ENCODE measurements at regions not wholly inside any gene's neighbourhood (a gene's known extent, or its start where the extent isn't known, plus 50 kb on each side); places are given as distances from the start of the nearest gene placed in this dataset.

GRCh38 chr7:94123136-94123535, 119.0 kb upstream of the BET1 start:
- TF ChIP-seq CTCF (IDR thresholded peaks at IDR 0.05) (no peak), POLR2A (IDR thresholded peaks at IDR 0.05) (no peak), POLR2AphosphoS5 (IDR thresholded peaks at IDR 0.05) (no peak)

All from breast epithelium (tissue), 3 donors.